ENCODE measurements at regions not wholly inside any gene's neighbourhood (a gene's known extent, or its start where the extent isn't known, plus 50 kb on each side); places are given as distances from the start of the nearest gene placed in this dataset.
A peak's percentile ranks its signal among the peaks of the same experiment; 100 is the strongest.

DNA sequence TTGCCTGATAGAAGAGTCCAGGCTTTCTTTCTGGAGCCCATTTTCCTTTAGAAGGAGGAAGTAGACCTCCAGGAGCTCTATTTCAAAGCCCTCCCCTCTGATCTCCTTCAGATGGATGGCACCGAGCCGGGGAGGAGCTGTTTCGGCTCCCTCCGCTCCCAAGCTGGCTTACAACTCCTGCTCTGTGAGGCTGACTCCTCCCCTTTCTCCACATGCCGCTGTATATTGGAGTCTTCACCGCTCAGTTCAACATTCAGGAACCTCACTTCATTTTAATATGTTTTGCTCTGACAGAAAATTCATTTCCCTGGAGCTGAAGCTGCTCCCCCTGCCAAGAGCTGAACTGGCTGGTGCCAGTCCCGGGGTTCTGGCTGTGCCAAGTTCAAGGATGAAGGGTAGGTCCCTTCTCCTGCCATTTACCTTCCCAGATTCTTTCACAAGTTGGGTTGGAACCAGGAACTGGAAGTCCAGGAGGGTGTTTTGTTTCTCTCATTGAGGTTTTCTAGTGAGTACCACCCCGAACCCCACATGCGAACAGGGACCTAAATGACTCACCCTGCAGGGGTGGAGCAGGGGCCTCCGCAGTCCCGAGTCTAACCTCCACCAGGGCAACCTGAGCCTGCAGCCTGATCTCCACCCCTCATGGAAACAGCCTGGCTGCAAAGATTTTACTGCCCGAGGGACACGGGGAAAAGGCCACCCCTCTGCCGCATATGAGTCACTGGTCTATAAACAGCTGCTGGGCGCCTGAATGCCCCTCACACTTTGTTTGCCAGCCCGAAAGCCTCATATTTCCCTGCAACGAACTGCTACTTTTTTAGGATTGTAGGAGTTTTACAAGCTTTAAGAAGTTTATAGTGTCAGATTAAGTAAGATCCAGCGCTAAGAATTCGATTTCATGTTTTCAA lies 68.6 kb upstream of the FOXA2 start:
- no peak for DNase-seq (ENCODE audit: low spot score)

- DNase-seq (ENCODE audit: low spot score) = no peak
Observed at GRCh38 chr20:22653658-22654642, 69.6 kb upstream of the FOXA2 start.

DNA sequence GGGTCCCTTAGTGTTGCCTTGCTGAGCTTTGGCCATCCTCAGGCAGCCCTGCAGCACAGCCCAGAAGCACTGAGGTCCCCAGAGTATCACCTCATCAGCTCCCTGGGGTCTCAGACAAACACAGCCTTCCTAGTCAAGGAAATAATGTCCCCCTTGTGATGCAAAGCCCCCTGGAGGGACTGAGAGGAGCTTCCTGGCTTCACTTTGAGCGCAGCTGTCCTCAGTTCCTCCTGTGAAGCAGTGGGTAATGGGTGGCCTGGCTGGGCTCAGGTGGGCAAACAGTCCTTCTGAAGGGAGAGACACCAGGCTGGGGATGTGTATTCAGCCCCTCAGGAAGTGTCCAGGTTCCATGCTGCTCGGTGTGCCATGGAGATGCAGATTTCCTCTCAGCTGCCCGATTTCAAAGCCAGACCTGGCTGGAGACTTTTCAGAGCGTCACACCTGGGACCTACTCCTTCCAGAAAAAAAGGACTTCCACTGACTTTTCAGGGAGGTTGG lies 79.2 kb upstream of the FOXA2 start:
- no peak for DNase-seq (ENCODE audit: low spot score)

DNA sequence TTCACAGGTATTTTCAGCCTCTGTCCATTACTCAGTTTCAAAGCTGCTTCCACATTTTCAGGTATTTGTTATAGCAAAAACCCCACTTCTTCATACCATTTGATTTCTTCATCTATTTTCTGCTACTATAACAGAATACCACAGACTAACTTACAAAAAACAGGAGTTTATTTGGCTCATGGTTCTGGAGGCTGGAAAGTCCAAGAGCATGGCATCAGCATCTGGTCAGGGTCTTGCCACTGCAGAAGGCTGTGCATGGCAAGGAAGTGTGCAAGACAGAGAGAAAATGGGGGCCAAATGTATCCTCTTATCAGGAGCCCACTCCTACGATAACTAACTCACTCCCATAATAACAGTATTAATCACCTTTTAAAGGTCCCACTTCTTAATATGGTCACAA lies 82.8 kb upstream of the FOXA2 start:
- no peak for DNase-seq (ENCODE audit: low spot score)

DNA sequence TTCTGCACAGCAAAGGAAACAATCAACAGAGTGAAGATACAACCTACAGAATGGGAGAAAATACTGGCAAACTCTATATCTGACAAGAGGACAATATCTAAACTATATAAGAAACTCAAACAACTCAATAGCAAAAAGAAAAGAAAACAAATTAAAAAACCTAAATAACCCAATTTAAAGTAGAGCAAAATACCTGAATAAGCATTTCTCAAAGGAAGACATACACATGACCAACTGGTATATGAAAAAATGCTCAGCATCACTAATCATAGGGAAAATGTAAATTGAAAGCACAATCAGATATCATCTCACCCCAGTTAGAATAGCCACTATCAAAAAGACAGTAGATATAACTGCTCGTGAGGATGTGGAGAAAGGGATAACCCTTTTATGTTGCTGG lies 87.8 kb upstream of the FOXA2 start:
- DNase-seq (ENCODE audit: low spot score) = no peak

DNA sequence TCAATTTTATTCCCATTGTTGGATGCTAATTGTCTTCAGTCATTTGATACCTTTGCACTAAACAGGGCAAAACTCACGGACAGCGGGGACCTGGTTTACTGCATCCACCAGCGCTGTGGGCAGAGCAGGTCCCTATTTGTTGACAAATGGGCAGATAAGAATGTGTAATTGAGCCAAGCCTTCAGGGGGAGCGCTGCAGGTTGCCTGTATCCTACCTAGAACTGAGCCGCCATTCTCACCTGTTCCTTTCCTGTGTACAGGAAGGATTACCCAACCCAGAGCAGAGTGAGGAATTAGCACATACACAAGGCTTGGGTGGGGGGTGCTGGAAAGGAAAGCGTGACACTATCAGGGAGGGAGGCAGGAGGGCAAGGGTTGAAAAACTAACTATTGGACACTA lies 89.1 kb upstream of the FOXA2 start:
- DNase-seq (ENCODE audit: low spot score) = no peak

- DNase-seq (ENCODE audit: low spot score) = no peak
Observed at GRCh38 chr20:22675341-22675740, 91.0 kb upstream of the FOXA2 start.

GRCh38 chr20:22678678-22679077 lies 94.3 kb upstream of the FOXA2 start:
- no peak for DNase-seq (ENCODE audit: low spot score)

GRCh38 chr20:22679197-22679596 lies 94.8 kb upstream of the FOXA2 start:
- no peak for DNase-seq (ENCODE audit: low spot score)

- no peak for DNase-seq (ENCODE audit: low spot score)
Observed at GRCh38 chr20:22680031-22680740, 95.8 kb upstream of the FOXA2 start.

DNA sequence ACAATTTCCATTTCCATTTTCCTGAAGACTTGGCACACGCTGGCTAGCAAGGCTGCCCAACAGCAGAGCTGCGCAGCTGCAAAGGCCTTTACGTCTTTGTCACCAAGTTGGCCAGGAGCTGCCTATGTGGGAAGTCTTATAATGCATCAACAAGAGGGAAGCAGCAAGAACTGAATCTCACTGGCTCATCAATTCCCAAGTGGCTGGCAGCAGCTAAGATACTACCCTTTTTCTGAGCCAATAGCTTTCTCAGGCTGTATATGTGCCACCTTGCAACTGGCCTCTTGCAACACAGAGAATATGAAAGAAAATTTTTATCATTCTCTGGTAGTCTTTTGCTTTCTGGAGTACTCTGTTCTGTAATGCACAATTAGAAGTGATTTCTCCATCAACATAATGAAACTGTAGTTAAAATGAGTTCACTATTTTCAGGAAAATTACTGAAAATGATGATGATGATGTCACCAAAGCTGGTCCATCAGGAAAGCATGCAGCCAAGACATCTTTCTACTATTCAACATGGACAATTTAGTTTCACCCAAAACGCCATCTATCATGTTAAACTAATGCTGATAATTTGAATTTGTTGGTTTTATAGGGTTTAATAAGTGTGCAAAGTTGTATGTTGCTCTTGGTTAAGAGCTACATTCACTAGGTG lies 97.3 kb upstream of the FOXA2 start:
- no peak for DNase-seq (ENCODE audit: low spot score)

DNA sequence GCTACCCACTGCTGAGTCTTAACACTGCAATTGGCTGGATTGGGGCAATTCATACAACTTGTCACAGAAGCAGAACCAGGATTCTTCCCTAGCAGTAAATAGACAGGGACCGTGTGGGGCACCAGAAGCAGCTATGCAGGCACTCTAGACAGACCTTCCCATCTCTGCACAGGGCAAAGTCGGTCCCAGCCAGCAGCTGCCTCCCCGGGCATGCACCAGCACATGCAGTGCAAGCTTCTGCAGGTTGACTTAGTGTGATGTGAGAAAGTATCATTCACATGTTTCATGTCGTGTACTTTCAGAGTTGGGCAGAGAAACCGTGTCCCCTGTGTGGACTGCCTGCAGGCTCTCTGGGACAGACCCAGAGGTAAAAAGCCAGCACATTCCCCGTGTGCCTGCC lies 98.0 kb upstream of the FOXA2 start:
- DNase-seq (ENCODE audit: low spot score) = no peak

DNA sequence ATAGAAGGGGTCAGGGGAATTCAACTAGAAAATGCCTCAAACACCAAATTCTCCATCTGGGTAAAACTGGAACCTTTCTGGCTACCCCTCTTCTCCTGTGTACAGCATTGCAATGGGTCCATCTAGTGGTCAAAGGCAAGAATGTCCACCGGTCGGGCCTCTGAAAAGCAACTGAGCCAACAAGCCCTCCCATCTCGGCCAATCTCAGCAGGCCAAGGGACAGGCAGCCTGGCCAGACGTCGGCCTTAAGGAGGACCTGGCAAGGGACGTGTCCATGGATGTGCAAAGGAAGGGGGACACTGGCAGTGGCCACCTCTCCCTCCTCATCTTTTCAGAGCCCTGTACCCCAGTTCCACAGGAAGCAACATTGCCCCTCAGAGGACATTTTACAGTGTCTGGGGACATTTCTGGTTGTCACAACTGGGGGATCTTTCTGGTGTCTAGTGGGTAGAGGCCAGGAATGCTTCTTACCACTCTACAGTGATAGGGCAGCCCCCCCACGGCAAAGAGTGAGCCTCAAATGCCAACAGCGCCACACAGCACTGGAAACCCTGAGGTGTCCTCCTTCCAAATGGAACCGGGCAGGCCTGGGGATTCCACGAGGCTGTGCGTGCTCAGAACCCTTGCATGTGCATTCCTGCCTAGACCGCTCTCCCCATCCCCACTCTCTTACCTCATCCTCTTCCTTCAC lies 99.8 kb upstream of the FOXA2 start:
- peak; percentile 57 for DNase-seq (ENCODE audit: low spot score)

DNA sequence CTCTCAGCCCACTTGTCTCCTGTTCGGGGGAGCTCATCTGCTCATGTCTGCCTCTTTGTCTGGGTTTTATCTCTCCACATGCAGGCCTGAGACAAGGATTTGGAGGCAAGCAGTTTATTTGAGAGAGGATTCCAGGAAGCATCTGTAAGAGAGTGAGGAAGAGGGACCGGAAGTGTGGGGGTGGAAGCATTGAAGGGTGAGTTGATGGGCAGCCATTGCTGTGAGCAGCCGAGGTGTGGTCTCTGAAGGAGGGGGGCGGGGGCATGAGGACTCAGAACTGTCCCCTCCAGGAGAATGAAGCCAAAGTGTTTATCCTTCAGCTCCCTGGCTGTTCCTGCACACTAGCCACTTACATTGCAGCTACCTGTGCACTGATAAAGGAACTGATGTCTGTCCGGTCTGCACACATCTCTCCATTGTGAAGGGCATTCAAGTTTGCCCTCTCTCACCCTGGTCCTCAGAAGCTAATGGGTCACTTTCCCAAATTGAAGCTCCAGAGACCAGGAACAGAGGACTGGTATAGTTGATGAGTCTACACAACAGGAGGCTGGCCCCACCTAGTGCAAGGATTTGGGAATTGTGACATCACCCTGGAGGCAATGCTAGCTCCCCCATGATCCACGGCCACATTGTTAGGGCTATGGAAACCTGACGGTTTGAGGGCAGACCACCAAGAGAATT lies 100.5 kb upstream of the FOXA2 start:
- DNase-seq (ENCODE audit: low spot score) = no peak

GRCh38 chr20:22686097-22686496 lies 101.7 kb upstream of the FOXA2 start:
- DNase-seq (ENCODE audit: low spot score) = peak; percentile 10

- no peak for DNase-seq (ENCODE audit: low spot score)
Observed at GRCh38 chr20:22687676-22688349, 103.4 kb upstream of the FOXA2 start.

- DNase-seq (ENCODE audit: low spot score) = no peak
Observed at GRCh38 chr20:22688485-22688884, 104.1 kb upstream of the FOXA2 start.

GRCh38 chr20:22689266-22689665 lies 104.9 kb upstream of the FOXA2 start:
- DNase-seq (ENCODE audit: low spot score) = no peak

DNA sequence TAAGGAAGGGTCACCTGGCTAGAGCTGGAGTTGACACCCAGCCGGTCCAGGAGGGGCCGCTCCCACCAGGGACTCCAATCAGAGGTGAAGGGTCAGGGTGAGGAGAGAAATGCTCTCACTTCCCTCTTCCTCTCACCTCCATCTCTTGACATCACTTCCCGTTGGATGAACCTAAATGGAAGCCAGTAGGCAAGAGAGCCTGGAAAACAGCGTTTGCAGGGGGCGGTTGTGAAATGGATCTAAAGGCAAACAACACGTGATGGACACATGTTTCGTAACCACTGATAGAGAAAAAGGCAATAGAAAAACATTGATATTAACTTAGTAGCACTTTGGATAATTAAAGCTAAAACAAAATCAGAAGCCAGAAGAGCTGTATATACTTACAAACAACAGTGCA lies 105.6 kb upstream of the FOXA2 start:
- no peak for DNase-seq (ENCODE audit: low spot score)
